ENCODE measurements at regions not wholly inside any gene's neighbourhood (a gene's known extent, or its start where the extent isn't known, plus 50 kb on each side); places are given as distances from the start of the nearest gene placed in this dataset.

GRCh38 chr6:6884193-6884627, 223.6 kb upstream of the RREB1 start:
- TF ChIP-seq HNF4G (IDR thresholded peaks at IDR 0.05) (no peak), CTCF (IDR thresholded peaks at IDR 0.05; ENCODE audit: low read depth, low read length, missing input control) (no peak), TAF1 (conservative IDR thresholded peaks at IDR 0.05) (no peak), SP1 (IDR thresholded peaks at IDR 0.05) (no peak), MAX (IDR thresholded peaks at IDR 0.05) (no peak), RAD21 (IDR thresholded peaks at IDR 0.05) (no peak), JUND (IDR thresholded peaks at IDR 0.05) (no peak), EGR1 (IDR thresholded peaks at IDR 0.05; ENCODE audit: low read depth in 2 of 2) (no peak), YY1 (IDR thresholded peaks at IDR 0.05) (no peak), HNF4A (conservative IDR thresholded peaks at IDR 0.05) (no peak), NR2F2 (IDR thresholded peaks at IDR 0.05) (no peak), REST (IDR thresholded peaks at IDR 0.05) (no peak)

Data from liver (tissue), 3 donors.